B cell (primary cell): ENCODE measurements at regions not wholly inside any gene's neighbourhood (a gene's known extent, or its start where the extent isn't known, plus 50 kb on each side); places are given as distances from the start of the nearest gene placed in this dataset.

Experiments
- ATAC-seq: fragments of 200-7000 bp; cut with Tn5 transposase; one replicate; pipeline ENCODE4 v1.10.0; 2021; ENCODE audit warnings: low read depth, mild to moderate bottlenecking, moderate number of reproducible peaks, moderate library complexity
- CTCF ChIA-PET: fragments of 350-600 bp; sonication (Branson Sonifier 250); formaldehyde crosslinking; loops from one replicate; lab custom pipeline; 2021; ENCODE audit warnings: antibody characterized with exemption, inconsistent platforms; lab: Charles Lee
- POLR2A ChIA-PET: fragments of 350-600 bp; sonication (Branson Sonifier 250); formaldehyde crosslinking; loops from one replicate; lab custom pipeline; 2021; ENCODE audit warnings: antibody characterized with exemption; lab: Charles Lee
- DNase-seq: peaks from one replicate; pipeline ENCODE4 v3.0.0; 2013
- H2AFZ ChIP-seq: 2 replicates; pipeline ENCODE4 v1.6.1; 2012; ENCODE audit warnings: mild to moderate bottlenecking, low read depth, low read length; ENCODE audit not compliant: insufficient read depth, poor library complexity, severe bottlenecking
- H3K27ac ChIP-seq, 2 donors: 1 replicate in 1 of 2; 2 replicates in 1 of 2; pipeline ENCODE4 v1.5.1; 2012 to 2013; ENCODE audit warnings: low read length in 2 of 2, mild to moderate bottlenecking in 2 of 2, moderate library complexity in 1 of 2
- H3K27me3 ChIP-seq, 4 experiments: fragments of 200-600 bp in 1 of 4; sonication (generic) in 1 of 4; replicated peaks in 1 of 4; 1 replicate in 2 of 4; 2 replicates in 2 of 4; pipeline versions ENCODE4 v1.6.1 to v1.7.0; 2013 to 2016; ENCODE audit warnings: low read length in 3 of 4, mild to moderate bottlenecking in 2 of 4, mixed read lengths in 1 of 4, moderate library complexity in 1 of 4; ENCODE audit not compliant: insufficient read depth in 4 of 4, control insufficient read depth in 3 of 4; ENCODE audit errors: control extremely low read depth in 1 of 4
- H3K36me3 ChIP-seq, 2 experiments: replicated peaks in 1 of 2; 1 replicate in 1 of 2; 2 replicates in 1 of 2; pipeline versions ENCODE4 v1.6.1 to v1.7.1; 2013; ENCODE audit warnings: low read length in 1 of 2; ENCODE audit not compliant: insufficient read depth in 2 of 2, control insufficient read depth in 1 of 2; ENCODE audit errors: control extremely low read depth in 1 of 2, extremely low read depth in 1 of 2
- H3K4me1 ChIP-seq, 2 donors: fragments of 200-600 bp in 1 of 2; sonication (generic) in 1 of 2; 1 replicate in 1 of 2; 2 replicates in 1 of 2; pipeline versions ENCODE4 v1.5.1 to v1.6.1; 2013 to 2017; ENCODE audit warnings: low read length in 2 of 2; ENCODE audit not compliant: control insufficient read depth in 2 of 2, insufficient read depth in 2 of 2
- H3K4me2 ChIP-seq: replicated peaks from 2 replicates; pipeline ENCODE3; 2012; ENCODE audit warnings: mild to moderate bottlenecking, low read depth, low read length; ENCODE audit not compliant: poor library complexity, severe bottlenecking
- H3K4me3 ChIP-seq, 5 experiments: fragments of 200-600 bp in 1 of 5; sonication (generic) in 1 of 5; 1 replicate in 3 of 5; 2 replicates in 2 of 5; pipeline versions ENCODE4 v1.5.1 to v1.7.0; 2011 to 2016; ENCODE audit warnings: low read length in 4 of 5, mild to moderate bottlenecking in 4 of 5, low read depth in 2 of 5, control low read depth in 1 of 5, moderate library complexity in 1 of 5; ENCODE audit not compliant: insufficient read depth in 1 of 5; ENCODE audit errors: control extremely low read depth in 1 of 5, extremely low read depth in 1 of 5
- H3K79me2 ChIP-seq: fragments of 200-600 bp; sonication (generic); one replicate; pipeline ENCODE4 v1.6.0; 2016; ENCODE audit warnings: low read length; ENCODE audit not compliant: control insufficient read depth, insufficient read depth
- H3K9ac ChIP-seq: fragments of 200-600 bp; sonication (generic); 2 replicates; pipeline ENCODE4 v1.6.1; 2017; ENCODE audit warnings: mild to moderate bottlenecking, low read length, moderate library complexity
- H3K9me3 ChIP-seq, 3 donors: one replicate each; pipeline versions ENCODE4 v1.6.1 to v1.7.1; 2013; ENCODE audit warnings: low read length in 2 of 3; ENCODE audit not compliant: control insufficient read depth in 2 of 3, insufficient read depth in 1 of 3; ENCODE audit errors: control extremely low read depth in 1 of 3
- H4K20me1 ChIP-seq: 2 replicates; pipeline ENCODE4 v1.6.0; 2012; ENCODE audit warnings: mild to moderate bottlenecking, low read length; ENCODE audit not compliant: insufficient read depth, control insufficient read depth, poor library complexity, severe bottlenecking
- H3K27ac Mint-ChIP-seq: one replicate; pipeline ENCODE4 v1.8.0; 2021; ENCODE audit warnings: mixed read lengths
- H3K27me3 Mint-ChIP-seq: one replicate; pipeline ENCODE4 v1.8.0; 2021; ENCODE audit warnings: mixed read lengths
- H3K4me1 Mint-ChIP-seq: one replicate; pipeline ENCODE4 v1.8.0; 2021; ENCODE audit warnings: mixed read lengths
- H3K4me3 Mint-ChIP-seq: one replicate; pipeline ENCODE4 v1.8.0; 2021; ENCODE audit warnings: mixed read lengths
- H3K9me3 Mint-ChIP-seq: one replicate; pipeline ENCODE4 v1.8.0; 2022; ENCODE audit warnings: mixed read lengths; ENCODE audit not compliant: insufficient read depth
- CTCF ChIP-seq: fragments of 200-600 bp; IDR thresholded peaks from one replicate; pipeline ENCODE4 v1.8.0; 2022; ENCODE audit warnings: antibody characterized with exemption, mild to moderate bottlenecking
- EZH2 ChIP-seq: IDR thresholded peaks from 2 replicates; pipeline ENCODE4 v1.6.1; 2012; ENCODE audit warnings: borderline replicate concordance, low read depth, mild to moderate bottlenecking, moderate library complexity, low read length; ENCODE audit not compliant: insufficient read depth, poor library complexity, severe bottlenecking
- WGBS: methylation state at CpG from one replicate; pipeline ENCODE4 v1.1.5; 2013; ENCODE audit warnings: missing lambda C conversion rate; ENCODE audit not compliant: insufficient coverage; 5-methylcytosine and 5-hydroxymethylcytosine counted together
- intact Hi-C: fragments of 100-400 bp; cut with micrococcal nuclease; formaldehyde crosslinking; loops from one replicate; pipeline ENCODE4 v1.10.0; 2022

- Histone ChIP-seq H3K27ac (no peak overlapping the region), H3K27me3 (no peaks in the 10 kb centered on the region), H3K79me2 (no peaks in the 10 kb centered on the region), H3K9me3 (peaks cover 0 to 7% (median 0%) of the 10 kb centered on the region in 3 donors), H3K4me1 (no peaks in the 10 kb centered on the region), H2AFZ (no peak overlapping the region), H3K4me2 (no peak overlapping the region), H3K4me3 (no peak overlapping the region), H4K20me1 (no peaks in the 10 kb centered on the region), H3K36me3 (no peaks in the 10 kb centered on the region), H3K9ac (no peak overlapping the region)
- Mint-ChIP-seq H3K4me1 (no peaks in the 10 kb centered on the region), H3K27me3 (no peaks in the 10 kb centered on the region), H3K9me3 (peaks cover 13% of the 10 kb centered on the region), H3K4me3 (no peak overlapping the region), H3K27ac (no peak overlapping the region)
- ChIA-PET CTCF (no interaction called here), POLR2A (no interaction called here)
- ATAC-seq (no peak), DNase-seq (no peak)
- TF ChIP-seq CTCF (no peak), EZH2 (no peak)
- intact Hi-C loops, result no loop called here
- WGBS, result 100% methylated on average over 1 of the region's 3 CpGs
Observed at GRCh38 chr4:45358573-45359506, 632.5 kb upstream of the GNPDA2 start.

GRCh38 chr4:45353161-45353560, 626.8 kb upstream of the GNPDA2 start:
- H2AFZ ChIP-seq, result no peak overlapping the region
- CTCF ChIA-PET, result no interaction called here
- peaks cover 0 to 2% (median 0%) of the 10 kb centered on the region in 3 donors for H3K9me3 ChIP-seq
- no peak overlapping the region for H3K4me3 Mint-ChIP-seq
- H3K27me3 Mint-ChIP-seq, result no peaks in the 10 kb centered on the region
- no peak overlapping the region for H3K4me2 ChIP-seq
- intact Hi-C loops, result no loop called here
- no peak overlapping the region for H3K27ac Mint-ChIP-seq
- no peak overlapping the region for H3K9ac ChIP-seq
- TF ChIP-seq EZH2 (no peak), CTCF (no peak)
- H3K4me3 ChIP-seq, result no peak overlapping the region
- H3K79me2 ChIP-seq, result no peaks in the 10 kb centered on the region
- H3K4me1 Mint-ChIP-seq, result no peaks in the 10 kb centered on the region
- no peaks in the 10 kb centered on the region for H4K20me1 ChIP-seq
- no peak overlapping the region for H3K27ac ChIP-seq
- no peak for ATAC-seq
- no peaks in the 10 kb centered on the region for H3K4me1 ChIP-seq
- POLR2A ChIA-PET, result no interaction called here
- no peaks in the 10 kb centered on the region for H3K36me3 ChIP-seq
- DNase-seq, result no peak
- peaks cover 2% of the 10 kb centered on the region for H3K9me3 Mint-ChIP-seq
- H3K27me3 ChIP-seq, result no peaks in the 10 kb centered on the region
